CD4-positive, alpha-beta T cell (primary cell): ENCODE measurements at regions not wholly inside any gene's neighbourhood (a gene's known extent, or its start where the extent isn't known, plus 50 kb on each side); places are given as distances from the start of the nearest gene placed in this dataset.

Experiments used
- ATAC-seq: fragments of 200-7000 bp; cut with Tn5 transposase; one replicate; pipeline ENCODE4 v1.10.0; 2022; ENCODE audit warnings: mild to moderate bottlenecking; ENCODE audit not compliant: poor library complexity
- CTCF ChIA-PET: fragments of 350-600 bp; sonication (Branson Sonifier 250); formaldehyde crosslinking; loops from one replicate; lab custom pipeline; 2021; ENCODE audit warnings: antibody characterized with exemption, inconsistent platforms; lab: Charles Lee
- POLR2A ChIA-PET: fragments of 350-600 bp; sonication (Branson Sonifier 250); formaldehyde crosslinking; loops from one replicate; lab custom pipeline; 2021; ENCODE audit warnings: antibody characterized with exemption, inconsistent platforms; lab: Charles Lee
- DNase-seq, 14 experiments: peaks; one replicate each; pipeline ENCODE4 v3.0.0-alpha.2; 2013 to 2020; ENCODE audit warnings: mixed read lengths in 2 of 14
- H3K27ac ChIP-seq, 2 donors: one replicate each; pipeline versions ENCODE4 v1.5.1 to v1.7.0; 2013; ENCODE audit warnings: low read length in 2 of 2, low read depth in 1 of 2, mild to moderate bottlenecking in 1 of 2
- H3K27me3 ChIP-seq, 2 experiments: 1 replicate in 1 of 2; 2 replicates in 1 of 2; pipeline versions ENCODE4 v1.6.1 to v1.7.0; 2013; ENCODE audit warnings: low read length in 2 of 2, control low read depth in 1 of 2, mild to moderate bottlenecking in 1 of 2, moderate library complexity in 1 of 2; ENCODE audit not compliant: insufficient read depth in 2 of 2, control insufficient read depth in 1 of 2
- H3K36me3 ChIP-seq: one replicate; pipeline ENCODE4 v1.6.1; 2013; ENCODE audit warnings: low read length, control low read depth; ENCODE audit not compliant: insufficient read depth
- H3K4me1 ChIP-seq: one replicate; pipeline ENCODE4 v1.6.1; 2013; ENCODE audit warnings: low read length, control low read depth; ENCODE audit not compliant: insufficient read depth
- H3K4me3 ChIP-seq: one replicate; pipeline ENCODE4 v1.5.1; 2013; ENCODE audit warnings: mild to moderate bottlenecking, low read length, moderate library complexity
- H3K9me3 ChIP-seq, 2 experiments: 1 replicate in 1 of 2; 2 replicates in 1 of 2; pipeline versions ENCODE4 v1.6.1 to v1.7.0; 2013; ENCODE audit warnings: low read length in 2 of 2, mild to moderate bottlenecking in 2 of 2, control low read depth in 1 of 2, moderate library complexity in 1 of 2; ENCODE audit not compliant: control insufficient read depth in 1 of 2, insufficient read depth in 1 of 2
- H3K27ac Mint-ChIP-seq: one replicate; pipeline ENCODE4 v1.8.0; 2020; ENCODE audit warnings: mixed read lengths
- H3K27me3 Mint-ChIP-seq: one replicate; pipeline ENCODE4 v1.8.0; 2021; ENCODE audit warnings: mixed read lengths
- H3K36me3 Mint-ChIP-seq: one replicate; pipeline ENCODE4 v1.8.0; 2021; ENCODE audit warnings: low read depth, mixed read lengths
- H3K4me1 Mint-ChIP-seq: one replicate; pipeline ENCODE4 v1.8.0; 2021; ENCODE audit warnings: low read depth, mixed read lengths
- H3K4me3 Mint-ChIP-seq: one replicate; pipeline ENCODE4 v1.8.0; 2020; ENCODE audit warnings: mild to moderate bottlenecking, mixed read lengths
- H3K9me3 Mint-ChIP-seq: one replicate; pipeline ENCODE4 v1.8.0; 2020; ENCODE audit warnings: mixed read lengths
- intact Hi-C, 2 experiments: fragments of 100-400 bp; cut with DNase I in 1 of 2; cut with micrococcal nuclease in 1 of 2; formaldehyde crosslinking; loops; one replicate each; pipeline versions ENCODE4 v1.15.1 to v1.9.0; 2023 to 2025; cut with DNase I, micrococcal nuclease
- TF ChIP-seq, protein P1 (sequence below): fragments of 200-600 bp; IDR thresholded peaks from one replicate; pipeline ENCODE4 v1.8.0; 2022; ENCODE audit warnings: antibody characterized with exemption, mild to moderate bottlenecking

DNA sequence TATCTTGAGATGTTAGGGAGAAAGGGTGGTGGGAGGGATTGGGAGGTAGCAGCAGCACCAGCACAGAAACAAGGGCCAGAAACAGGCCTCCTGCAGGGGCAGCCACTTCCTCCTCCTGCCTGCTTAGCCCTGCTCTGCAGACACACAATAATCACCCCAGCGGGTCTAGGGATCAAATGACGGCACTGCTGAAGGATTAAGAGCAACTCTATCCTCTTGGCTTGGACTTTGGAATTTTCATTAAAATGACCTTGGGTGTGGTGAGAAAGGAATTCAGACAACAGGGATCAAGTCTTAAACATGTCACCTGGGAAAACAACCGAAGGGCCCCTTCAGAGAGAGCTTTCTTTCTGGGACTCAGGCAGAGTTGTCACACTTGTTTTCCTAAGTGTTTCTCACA lies 353.4 kb downstream of the SPRY1 start:
- Mint-ChIP-seq H3K27ac (no peak overlapping the region), H3K27me3 (peaks cover 12% of the 10 kb centered on the region), H3K9me3 (no peaks in the 10 kb centered on the region), H3K4me3 (no peak overlapping the region), H3K36me3 (no peaks in the 10 kb centered on the region), H3K4me1 (no peaks in the 10 kb centered on the region)
- H3K36me3 ChIP-seq, result no peaks in the 10 kb centered on the region
- ChIA-PET POLR2A (no interaction called here), CTCF (no interaction called here)
- no peaks in the 10 kb centered on the region for H3K9me3 ChIP-seq
- TF ChIP-seq, protein P1, sequence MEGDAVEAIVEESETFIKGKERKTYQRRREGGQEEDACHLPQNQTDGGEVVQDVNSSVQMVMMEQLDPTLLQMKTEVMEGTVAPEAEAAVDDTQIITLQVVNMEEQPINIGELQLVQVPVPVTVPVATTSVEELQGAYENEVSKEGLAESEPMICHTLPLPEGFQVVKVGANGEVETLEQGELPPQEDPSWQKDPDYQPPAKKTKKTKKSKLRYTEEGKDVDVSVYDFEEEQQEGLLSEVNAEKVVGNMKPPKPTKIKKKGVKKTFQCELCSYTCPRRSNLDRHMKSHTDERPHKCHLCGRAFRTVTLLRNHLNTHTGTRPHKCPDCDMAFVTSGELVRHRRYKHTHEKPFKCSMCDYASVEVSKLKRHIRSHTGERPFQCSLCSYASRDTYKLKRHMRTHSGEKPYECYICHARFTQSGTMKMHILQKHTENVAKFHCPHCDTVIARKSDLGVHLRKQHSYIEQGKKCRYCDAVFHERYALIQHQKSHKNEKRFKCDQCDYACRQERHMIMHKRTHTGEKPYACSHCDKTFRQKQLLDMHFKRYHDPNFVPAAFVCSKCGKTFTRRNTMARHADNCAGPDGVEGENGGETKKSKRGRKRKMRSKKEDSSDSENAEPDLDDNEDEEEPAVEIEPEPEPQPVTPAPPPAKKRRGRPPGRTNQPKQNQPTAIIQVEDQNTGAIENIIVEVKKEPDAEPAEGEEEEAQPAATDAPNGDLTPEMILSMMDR, result no peak
- H3K4me3 ChIP-seq, result no peak overlapping the region
- DNase-seq (no peak), ATAC-seq (no peak)
- H3K4me1 ChIP-seq, result no peaks in the 10 kb centered on the region
- intact Hi-C loops, result no loop called here
- H3K27ac ChIP-seq, result no peak overlapping the region
- peaks cover 0 to 3% of the 10 kb centered on the region in 2 experiments for H3K27me3 ChIP-seq

DNA sequence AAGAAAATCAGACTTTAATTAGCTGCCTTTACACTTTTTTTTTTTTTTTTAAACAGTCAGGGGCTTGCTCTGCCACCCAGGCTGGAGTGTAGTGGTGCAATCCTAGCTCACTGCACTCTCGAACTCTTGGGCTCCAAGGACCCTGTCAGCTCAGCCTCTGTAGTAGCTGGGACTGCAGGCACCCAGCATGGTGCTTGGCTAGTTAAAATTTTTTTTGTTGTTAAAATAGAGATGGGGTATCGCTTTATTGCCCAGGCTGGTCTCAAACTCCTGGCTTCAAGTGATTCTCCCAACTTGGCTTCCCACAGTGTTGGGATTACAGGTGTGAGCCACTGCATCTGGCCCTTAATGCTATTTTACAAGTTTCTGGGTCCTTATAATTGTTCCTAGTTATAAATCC lies 359.1 kb downstream of the SPRY1 start:
- H3K27ac ChIP-seq, result no peak overlapping the region
- ATAC-seq, result no peak
- POLR2A ChIA-PET, result no interaction called here
- CTCF ChIA-PET, result no interaction called here
- H3K36me3 Mint-ChIP-seq, result no peaks in the 10 kb centered on the region
- no peaks in the 10 kb centered on the region for H3K27me3 ChIP-seq
- no peaks in the 10 kb centered on the region for H3K27me3 Mint-ChIP-seq
- TF ChIP-seq, protein P1, result no peak
- H3K4me3 Mint-ChIP-seq, result no peak overlapping the region
- no peak for DNase-seq
- no peaks in the 10 kb centered on the region for H3K9me3 Mint-ChIP-seq
- H3K36me3 ChIP-seq, result no peaks in the 10 kb centered on the region
- H3K4me3 ChIP-seq, result no peak overlapping the region
- no peaks in the 10 kb centered on the region for H3K9me3 ChIP-seq
- H3K4me1 ChIP-seq, result no peaks in the 10 kb centered on the region
- no peak overlapping the region for H3K27ac Mint-ChIP-seq
- intact Hi-C loops, result no loop called here
- no peaks in the 10 kb centered on the region for H3K4me1 Mint-ChIP-seq

- no peak overlapping the region for H3K4me3 Mint-ChIP-seq
These were observed 371.2 kb downstream of the SPRY1 start for GRCh38 chr4:123767806-123768205.

More at GRCh38 chr4:123767806-123768205, 371.2 kb downstream of the SPRY1 start:
- H3K36me3 Mint-ChIP-seq, result no peaks in the 10 kb centered on the region
- Histone ChIP-seq H3K4me3 (no peak overlapping the region), H3K27me3 (no peaks in the 10 kb centered on the region), H3K36me3 (no peaks in the 10 kb centered on the region), H3K9me3 (no peaks in the 10 kb centered on the region), H3K27ac (no peak overlapping the region), H3K4me1 (no peaks in the 10 kb centered on the region)
- CTCF ChIA-PET, result no interaction called here
- H3K27me3 Mint-ChIP-seq, result no peaks in the 10 kb centered on the region
- DNase-seq (no peak), ATAC-seq (no peak)
- H3K27ac Mint-ChIP-seq, result no peak overlapping the region
- POLR2A ChIA-PET, result no interaction called here
- H3K4me1 Mint-ChIP-seq, result no peaks in the 10 kb centered on the region
- H3K9me3 Mint-ChIP-seq, result peaks cover 7% of the 10 kb centered on the region
- TF ChIP-seq, protein P1, result no peak
- intact Hi-C loops, result no loop called here
